ENCODE measurements at regions not wholly inside any gene's neighbourhood (a gene's known extent, or its start where the extent isn't known, plus 50 kb on each side); places are given as distances from the start of the nearest gene placed in this dataset.

- TF ChIP-seq CTCF (IDR thresholded peaks at IDR 0.05; ENCODE audit: insufficient read depth, low read length) = no peak
- no peak overlapping the region for H3K4me3 ChIP-seq (ENCODE audit: low read depth, low read length)
- no peak for DNase-seq (ENCODE audit: low read depth)
Observed at GRCh38 chr1:200267937-200268336, 141.9 kb downstream of the ZNF281 start.

- H3K4me3 ChIP-seq (ENCODE audit: low read depth, low read length) = no peak overlapping the region
- no peak for DNase-seq (ENCODE audit: low read depth)
- TF ChIP-seq CTCF (IDR thresholded peaks at IDR 0.05; ENCODE audit: insufficient read depth, low read length) = no peak
Observed at GRCh38 chr1:200267458-200267857, 142.4 kb downstream of the ZNF281 start.

- no peak for DNase-seq (ENCODE audit: low read depth)
- no peak for TF ChIP-seq CTCF (IDR thresholded peaks at IDR 0.05; ENCODE audit: insufficient read depth, low read length)
- no peak overlapping the region for H3K4me3 ChIP-seq (ENCODE audit: low read depth, low read length)
Observed at GRCh38 chr1:200266871-200267270, 143.0 kb downstream of the ZNF281 start.

GRCh38 chr1:200265881-200266280, 144.0 kb downstream of the ZNF281 start:
- no peak overlapping the region for H3K4me3 ChIP-seq (ENCODE audit: low read depth, low read length)
- DNase-seq (ENCODE audit: low read depth) = no peak
- no peak for TF ChIP-seq CTCF (IDR thresholded peaks at IDR 0.05; ENCODE audit: insufficient read depth, low read length)

GRCh38 chr1:200265104-200265503, 144.7 kb downstream of the ZNF281 start:
- no peak for DNase-seq (ENCODE audit: low read depth)
- no peak overlapping the region for H3K4me3 ChIP-seq (ENCODE audit: low read depth, low read length)
- no peak for TF ChIP-seq CTCF (IDR thresholded peaks at IDR 0.05; ENCODE audit: insufficient read depth, low read length)

- no peak for DNase-seq (ENCODE audit: low read depth)
- no peak overlapping the region for H3K4me3 ChIP-seq (ENCODE audit: low read depth, low read length)
- no peak for TF ChIP-seq CTCF (IDR thresholded peaks at IDR 0.05; ENCODE audit: insufficient read depth, low read length)
Observed at GRCh38 chr1:200263203-200263602, 146.6 kb downstream of the ZNF281 start.

GRCh38 chr1:200262326-200262965, 147.4 kb downstream of the ZNF281 start:
- no peak for TF ChIP-seq CTCF (IDR thresholded peaks at IDR 0.05; ENCODE audit: insufficient read depth, low read length)
- DNase-seq (ENCODE audit: low read depth) = no peak

More at GRCh38 chr1:200262326-200262965, 147.4 kb downstream of the ZNF281 start:
- H3K4me3 ChIP-seq (ENCODE audit: low read depth, low read length) = no peak overlapping the region

Data from fibroblast of the aortic adventitia (primary cell).